OCI-LY3 (cell line): ENCODE measurements at regions not wholly inside any gene's neighbourhood (a gene's known extent, or its start where the extent isn't known, plus 50 kb on each side); places are given as distances from the start of the nearest gene placed in this dataset.

ENCODE experiments used
- EZH2phosphoT487 ChIP-seq: fragments of 200-600 bp; shearing (Covaris generic); IDR thresholded peaks from 2 replicates; pipeline ENCODE4 v1.6.1; 2018; ENCODE audit warnings: antibody characterized with exemption, mixed run types, low read depth
- TF ChIP-seq, protein P1 (sequence below): fragments of 200-600, 300-600 bp; sonication (generic); IDR thresholded peaks from 2 replicates; pipeline ENCODE4 v1.5.1; 2014; ENCODE audit warnings: antibody characterized with exemption, low read length, low read depth

DNA sequence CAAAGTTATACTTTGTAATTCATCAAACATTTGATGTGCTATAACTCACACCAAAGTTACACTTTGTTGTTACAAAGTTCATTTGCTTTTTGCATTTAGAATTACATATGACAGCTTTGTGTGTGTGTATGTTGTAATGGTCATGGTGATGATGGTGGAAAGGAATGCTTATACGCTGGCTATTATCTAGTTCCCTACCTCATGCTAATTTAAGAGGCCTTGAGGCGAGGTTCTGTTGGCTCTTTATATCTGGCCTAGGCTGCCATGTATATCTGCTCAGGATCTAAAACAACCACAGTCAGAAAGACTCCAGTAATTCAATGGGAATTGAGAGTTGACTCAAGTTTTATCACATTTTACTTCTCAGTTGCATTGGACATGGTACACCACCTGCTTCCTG is 123.4 kb downstream of the SLC17A6 start:
- TF ChIP-seq, protein P1, sequence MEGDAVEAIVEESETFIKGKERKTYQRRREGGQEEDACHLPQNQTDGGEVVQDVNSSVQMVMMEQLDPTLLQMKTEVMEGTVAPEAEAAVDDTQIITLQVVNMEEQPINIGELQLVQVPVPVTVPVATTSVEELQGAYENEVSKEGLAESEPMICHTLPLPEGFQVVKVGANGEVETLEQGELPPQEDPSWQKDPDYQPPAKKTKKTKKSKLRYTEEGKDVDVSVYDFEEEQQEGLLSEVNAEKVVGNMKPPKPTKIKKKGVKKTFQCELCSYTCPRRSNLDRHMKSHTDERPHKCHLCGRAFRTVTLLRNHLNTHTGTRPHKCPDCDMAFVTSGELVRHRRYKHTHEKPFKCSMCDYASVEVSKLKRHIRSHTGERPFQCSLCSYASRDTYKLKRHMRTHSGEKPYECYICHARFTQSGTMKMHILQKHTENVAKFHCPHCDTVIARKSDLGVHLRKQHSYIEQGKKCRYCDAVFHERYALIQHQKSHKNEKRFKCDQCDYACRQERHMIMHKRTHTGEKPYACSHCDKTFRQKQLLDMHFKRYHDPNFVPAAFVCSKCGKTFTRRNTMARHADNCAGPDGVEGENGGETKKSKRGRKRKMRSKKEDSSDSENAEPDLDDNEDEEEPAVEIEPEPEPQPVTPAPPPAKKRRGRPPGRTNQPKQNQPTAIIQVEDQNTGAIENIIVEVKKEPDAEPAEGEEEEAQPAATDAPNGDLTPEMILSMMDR, result no peak
- no peak for TF ChIP-seq EZH2phosphoT487
